MG63 (cell line): ENCODE measurements at regions not wholly inside any gene's neighbourhood (a gene's known extent, or its start where the extent isn't known, plus 50 kb on each side); places are given as distances from the start of the nearest gene placed in this dataset.

Experiments used
- DNase-seq: peaks from one replicate; pipeline ENCODE4 v3.0.0-alpha.2; 2020
- H3K27me3 ChIP-seq: fragments of 250-450 bp; sonication (Bioruptor Pico); 2 replicates; pipeline ENCODE4 v1.5.1; 2020; ENCODE audit warnings: mild to moderate bottlenecking, moderate library complexity
- H3K36me3 ChIP-seq: fragments of 250-450 bp; sonication (Bioruptor Pico); 2 replicates; pipeline ENCODE4 v1.5.1; 2020; ENCODE audit warnings: mild to moderate bottlenecking, moderate library complexity
- H3K4me3 ChIP-seq: fragments of 250-450 bp; sonication (Bioruptor Pico); 2 replicates; pipeline ENCODE4 v1.5.1; 2020; ENCODE audit warnings: mild to moderate bottlenecking, moderate library complexity
- H3K9me3 ChIP-seq: fragments of 250-450 bp; sonication (Bioruptor Pico); 2 replicates; pipeline ENCODE4 v1.5.1; 2020; ENCODE audit warnings: mild to moderate bottlenecking, moderate library complexity

GRCh38 chrX:118207831-118208453 lies 91.3 kb upstream of the KLHL13 start:
- Histone ChIP-seq H3K36me3 (no peaks in the 10 kb centered on the region), H3K9me3 (no peaks in the 10 kb centered on the region), H3K4me3 (no peak overlapping the region), H3K27me3 (no peaks in the 10 kb centered on the region)
- no peak for DNase-seq

- no peak for DNase-seq
These were observed 91.9 kb upstream of the KLHL13 start for GRCh38 chrX:118208481-118208880.

GRCh38 chrX:118211891-118212816 lies 95.5 kb upstream of the KLHL13 start:
- DNase-seq: no peak
- Histone ChIP-seq H3K9me3 (no peaks in the 10 kb centered on the region), H3K36me3 (no peaks in the 10 kb centered on the region), H3K27me3 (no peaks in the 10 kb centered on the region), H3K4me3 (no peak overlapping the region)

More at GRCh38 chrX:118208481-118208880, 91.9 kb upstream of the KLHL13 start:
- H3K36me3 ChIP-seq: no peaks in the 10 kb centered on the region
- no peak overlapping the region for H3K4me3 ChIP-seq
- H3K27me3 ChIP-seq: no peaks in the 10 kb centered on the region
- no peaks in the 10 kb centered on the region for H3K9me3 ChIP-seq

GRCh38 chrX:118212817-118213183 lies 96.2 kb upstream of the KLHL13 start:
- no peaks in the 10 kb centered on the region for H3K9me3 ChIP-seq
- no peak for DNase-seq
- no peak overlapping the region for H3K4me3 ChIP-seq
- no peaks in the 10 kb centered on the region for H3K27me3 ChIP-seq
- H3K36me3 ChIP-seq: no peaks in the 10 kb centered on the region

- Histone ChIP-seq H3K4me3 (no peak overlapping the region), H3K36me3 (no peaks in the 10 kb centered on the region), H3K9me3 (no peaks in the 10 kb centered on the region), H3K27me3 (no peaks in the 10 kb centered on the region)
- DNase-seq: no peak
These were observed 98.7 kb upstream of the KLHL13 start for GRCh38 chrX:118215346-118215745.

- H3K27me3 ChIP-seq: no peaks in the 10 kb centered on the region
- H3K9me3 ChIP-seq: no peaks in the 10 kb centered on the region
- DNase-seq: no peak
- no peak overlapping the region for H3K4me3 ChIP-seq
- H3K36me3 ChIP-seq: no peaks in the 10 kb centered on the region
These were observed 99.5 kb upstream of the KLHL13 start for GRCh38 chrX:118216087-118216486.

GRCh38 chrX:118216509-118216908 lies 99.9 kb upstream of the KLHL13 start:
- Histone ChIP-seq H3K27me3 (no peaks in the 10 kb centered on the region), H3K36me3 (no peaks in the 10 kb centered on the region), H3K9me3 (no peaks in the 10 kb centered on the region), H3K4me3 (no peak overlapping the region)
- DNase-seq: no peak

- DNase-seq: no peak
- H3K27me3 ChIP-seq: no peaks in the 10 kb centered on the region
- H3K9me3 ChIP-seq: no peaks in the 10 kb centered on the region
- no peaks in the 10 kb centered on the region for H3K36me3 ChIP-seq
- no peak overlapping the region for H3K4me3 ChIP-seq
These were observed 101.5 kb upstream of the KLHL13 start for GRCh38 chrX:118218079-118218478.

GRCh38 chrX:118218940-118219339 lies 102.3 kb upstream of the KLHL13 start:
- no peaks in the 10 kb centered on the region for H3K9me3 ChIP-seq
- H3K36me3 ChIP-seq: no peaks in the 10 kb centered on the region
- no peaks in the 10 kb centered on the region for H3K27me3 ChIP-seq
- H3K4me3 ChIP-seq: no peak overlapping the region
- no peak for DNase-seq

GRCh38 chrX:118219866-118220265 lies 103.3 kb upstream of the KLHL13 start:
- DNase-seq: no peak
- Histone ChIP-seq H3K27me3 (no peaks in the 10 kb centered on the region), H3K9me3 (no peaks in the 10 kb centered on the region), H3K36me3 (no peaks in the 10 kb centered on the region), H3K4me3 (no peak overlapping the region)

- no peak for DNase-seq
- no peaks in the 10 kb centered on the region for H3K9me3 ChIP-seq
- no peaks in the 10 kb centered on the region for H3K27me3 ChIP-seq
- H3K36me3 ChIP-seq: no peaks in the 10 kb centered on the region
- no peak overlapping the region for H3K4me3 ChIP-seq
These were observed 103.9 kb upstream of the KLHL13 start for GRCh38 chrX:118220509-118220908.

- Histone ChIP-seq H3K36me3 (no peaks in the 10 kb centered on the region), H3K9me3 (no peaks in the 10 kb centered on the region), H3K4me3 (no peak overlapping the region), H3K27me3 (no peaks in the 10 kb centered on the region)
- DNase-seq: no peak
These were observed 104.7 kb upstream of the KLHL13 start for GRCh38 chrX:118221270-118221669.

- no peaks in the 10 kb centered on the region for H3K9me3 ChIP-seq
- H3K4me3 ChIP-seq: no peak overlapping the region
- no peaks in the 10 kb centered on the region for H3K36me3 ChIP-seq
- H3K27me3 ChIP-seq: no peaks in the 10 kb centered on the region
- no peak for DNase-seq
These were observed 105.1 kb upstream of the KLHL13 start for GRCh38 chrX:118221733-118222132.

GRCh38 chrX:118222421-118222820 lies 105.8 kb upstream of the KLHL13 start:
- no peak overlapping the region for H3K4me3 ChIP-seq
- DNase-seq: no peak
- no peaks in the 10 kb centered on the region for H3K36me3 ChIP-seq
- no peaks in the 10 kb centered on the region for H3K27me3 ChIP-seq
- no peaks in the 10 kb centered on the region for H3K9me3 ChIP-seq

- no peak overlapping the region for H3K4me3 ChIP-seq
- H3K9me3 ChIP-seq: no peaks in the 10 kb centered on the region
- no peaks in the 10 kb centered on the region for H3K27me3 ChIP-seq
- no peak for DNase-seq
- no peaks in the 10 kb centered on the region for H3K36me3 ChIP-seq
These were observed 109.3 kb upstream of the KLHL13 start for GRCh38 chrX:118225711-118226428.

- H3K9me3 ChIP-seq: no peaks in the 10 kb centered on the region
- no peak overlapping the region for H3K4me3 ChIP-seq
- H3K36me3 ChIP-seq: no peaks in the 10 kb centered on the region
- no peak for DNase-seq
- no peaks in the 10 kb centered on the region for H3K27me3 ChIP-seq
These were observed 111.4 kb upstream of the KLHL13 start for GRCh38 chrX:118228041-118228440.

GRCh38 chrX:118228456-118228855 lies 111.8 kb upstream of the KLHL13 start:
- H3K27me3 ChIP-seq: no peaks in the 10 kb centered on the region
- no peaks in the 10 kb centered on the region for H3K36me3 ChIP-seq
- H3K4me3 ChIP-seq: no peak overlapping the region
- no peak for DNase-seq
- H3K9me3 ChIP-seq: no peaks in the 10 kb centered on the region
